GM12878 (cell line): ENCODE measurements at regions not wholly inside any gene's neighbourhood (a gene's known extent, or its start where the extent isn't known, plus 50 kb on each side); places are given as distances from the start of the nearest gene placed in this dataset.

Source experiments
- ATAC-seq: fragments of 200-7000 bp; cut with Tn5 transposase; 3 replicates; pipeline ENCODE4 v1.9.1; 2020; ENCODE audit warnings: mild to moderate bottlenecking, moderate library complexity
- BruUV-seq: library from RNA; stranded (reverse); fragments of 400-500 nt; replicated peaks from 2 replicates; lab custom pipeline; 2021; lab: Mats Ljungman, UMichigan
- CTCF ChIA-PET: fragments of 300-600 bp; sonication (Branson Sonifier 250); formaldehyde crosslinking; extraction: SDS; loops from one replicate; lab custom pipeline; 2021; ENCODE audit warnings: inconsistent platforms; lab: Yijun Ruan, JAX
- POLR2A ChIA-PET: fragments of 350-600 bp; formaldehyde crosslinking; extraction: SDS; loops from one replicate; lab custom pipeline; 2021; ENCODE audit warnings: inconsistent platforms; lab: Charles Lee
- RAD21 ChIA-PET: fragments of 300-600 bp; sonication (Branson Sonifier 250); formaldehyde crosslinking; loops from one replicate; lab custom pipeline; 2023; ENCODE audit warnings: antibody characterized with exemption; ENCODE audit not compliant: unreplicated experiment; lab: Charles Lee
- SMC1A ChIA-PET: fragments of 300-600 bp; sonication (Branson Sonifier 250); formaldehyde crosslinking; loops from one replicate; lab custom pipeline; 2023; ENCODE audit not compliant: unreplicated experiment, uncharacterized antibody; lab: Charles Lee
- DNase-seq: peaks from one replicate; pipeline ENCODE4 v3.0.0-alpha.2; 2011; ENCODE audit warnings: low read depth, low spot score
- FAIRE-seq: peaks from 3 replicates; lab custom pipeline; 2011; peaks lifted over from hg19 to GRCh38; lab: Jason Lieb, UNC
- H2AFZ ChIP-seq: 2 replicates; pipeline ENCODE4 v1.6.0; 2011; ENCODE audit warnings: low read depth, low read length, control low read depth; ENCODE audit not compliant: control insufficient read depth
- H3K27ac ChIP-seq: 2 replicates; pipeline ENCODE4 v1.5.1; 2011; ENCODE audit warnings: control low read depth; ENCODE audit not compliant: control insufficient read depth, insufficient read depth
- H3K27me3 ChIP-seq, 2 experiments: replicated peaks in 1 of 2; 2 replicates each; pipeline versions ENCODE4 v1.6.0 to v1.6.1; 2011; ENCODE audit warnings: low read length in 1 of 2; ENCODE audit not compliant: control insufficient read depth in 2 of 2, insufficient read depth in 2 of 2
- H3K36me3 ChIP-seq, 2 experiments: 2 replicates each; pipeline ENCODE4 v1.5.1; 2011; ENCODE audit warnings: low read length in 1 of 2; ENCODE audit not compliant: control insufficient read depth in 2 of 2, insufficient read depth in 2 of 2
- H3K4me1 ChIP-seq: 2 replicates; pipeline ENCODE4 v1.6.1; 2011; ENCODE audit warnings: mild to moderate bottlenecking, low read length, moderate library complexity, mixed read lengths; ENCODE audit not compliant: control insufficient read depth, insufficient read depth
- H3K4me2 ChIP-seq: 2 replicates; pipeline ENCODE4 v1.6.0; 2011; ENCODE audit warnings: control low read depth; ENCODE audit not compliant: control insufficient read depth, insufficient read depth
- H3K4me3 ChIP-seq: fragments of 200-600 bp; sonication (generic); 2 replicates; pipeline ENCODE4 v1.5.1; 2016
- H3K79me2 ChIP-seq: 2 replicates; pipeline ENCODE4 v1.6.0; 2011; ENCODE audit warnings: low read length; ENCODE audit not compliant: control insufficient read depth, insufficient read depth
- H3K9ac ChIP-seq: 2 replicates; pipeline ENCODE4 v1.8.0; 2011; ENCODE audit warnings: low read length, control low read depth, mixed read lengths; ENCODE audit not compliant: control insufficient read depth, insufficient read depth
- H3K9me3 ChIP-seq: replicated peaks from 3 replicates; pipeline ENCODE4 v1.5.1; 2011; ENCODE audit warnings: mild to moderate bottlenecking, low read length; ENCODE audit not compliant: control insufficient read depth, insufficient read depth
- H4K20me1 ChIP-seq: 2 replicates; pipeline ENCODE4 v1.6.0; 2011; ENCODE audit not compliant: control insufficient read depth, insufficient read depth
- BRCA1 ChIP-seq: IDR thresholded peaks from 2 replicates; pipeline ENCODE4 v1.6.1; 2011; ENCODE audit warnings: low read depth, low read length, improper control_type of control experiment
- CBFB ChIP-seq: IDR thresholded peaks from 2 replicates; pipeline ENCODE4 v1.6.1; 2016; ENCODE audit warnings: antibody characterized with exemption, low read depth
- ETV6 ChIP-seq, 2 experiments: fragments of 450-650 bp in 1 of 2; IDR thresholded peaks in 1 of 2; conservative IDR thresholded peaks in 1 of 2; 2 replicates each; pipeline ENCODE4 v1.6.1; 2014; ENCODE audit warnings: antibody characterized with exemption in 1 of 2, borderline replicate concordance in 1 of 2, low read depth in 1 of 2, mild to moderate bottlenecking in 1 of 2, moderate library complexity in 1 of 2
- GABPA ChIP-seq: IDR thresholded peaks from 2 replicates; pipeline ENCODE4 v1.6.1; 2014; ENCODE audit warnings: antibody characterized with exemption, low read depth, mild to moderate bottlenecking, inconsistent platforms
- IKZF2 ChIP-seq, 2 experiments: fragments of 450-650 bp; IDR thresholded peaks; 2 replicates each; pipeline ENCODE4 v1.6.1; 2017; ENCODE audit warnings: mild to moderate bottlenecking in 2 of 2, moderate library complexity in 2 of 2
- KDM1A ChIP-seq: fragments of 200-600 bp; sonication (generic); IDR thresholded peaks from 2 replicates; pipeline ENCODE4 v1.6.1; 2016; ENCODE audit warnings: borderline replicate concordance
- MTA2 ChIP-seq: fragments of 450-650 bp; IDR thresholded peaks from 2 replicates; pipeline ENCODE4 v1.6.1; 2016; ENCODE audit warnings: low read depth, mild to moderate bottlenecking, moderate library complexity
- NR2F1 ChIP-seq: fragments of 450-650 bp; conservative IDR thresholded peaks from 2 replicates; pipeline ENCODE4 v1.6.1; 2017; ENCODE audit warnings: mild to moderate bottlenecking
- STAT3 ChIP-seq: IDR thresholded peaks from 2 replicates; pipeline ENCODE4 v1.6.1; 2011; ENCODE audit warnings: low read depth, low read length, improper control_type of control experiment
- ZBED1 ChIP-seq: IDR thresholded peaks from 2 replicates; pipeline ENCODE4 v1.6.1; 2016; ENCODE audit warnings: borderline replicate concordance
- in situ Hi-C: fragments of 300-500 bp; cut with MboI; formaldehyde crosslinking; loops from 9 replicates; pipeline ENCODE4 v1.14.3; 2018; ENCODE audit warnings: mixed read lengths
- intact Hi-C: fragments of 100-400 bp; cut with micrococcal nuclease; formaldehyde crosslinking; loops from one replicate; pipeline ENCODE4 v1.14.2; 2022; ENCODE audit not compliant: unreplicated experiment

DNA sequence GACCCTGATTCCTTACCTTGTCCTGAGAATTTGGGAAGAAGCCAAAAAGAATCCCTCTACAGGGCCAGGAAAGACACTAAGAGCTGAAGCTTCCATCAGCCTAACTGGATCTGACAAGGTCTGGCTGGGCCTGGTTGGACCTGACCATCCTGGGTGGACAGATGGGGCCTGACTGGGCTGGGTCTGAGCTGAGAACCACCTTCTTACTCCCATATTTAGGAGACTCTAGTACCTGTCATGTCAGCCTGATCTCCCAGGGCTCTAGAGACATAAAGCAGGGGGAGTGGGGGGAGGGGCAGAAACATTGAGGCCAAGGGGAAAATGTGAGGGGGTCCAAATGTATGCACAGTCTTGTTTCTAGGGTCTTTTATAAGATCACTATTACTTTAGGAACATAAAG is 129.9 kb downstream of the BUD13 start:
- POLR2A ChIA-PET: no interaction called here
- BruUV-seq: no TSS peak
- in situ Hi-C loops: no loop called here
- RAD21 ChIA-PET: interaction anchor here (0.8 to 1.6 kb wide), 2 partner anchors 48 to 129 kb away, joined by 3 to 6 read pairs; no protein-coding TSS in a partner anchor
- FAIRE-seq (no peak), DNase-seq (no peak), ATAC-seq (no peak)
- Histone ChIP-seq H3K4me1 (no peaks in the 10 kb centered on the region), H3K4me2 (no peak overlapping the region), H3K9ac (no peak overlapping the region), H3K36me3 (no peaks in the 10 kb centered on the region), H4K20me1 (no peaks in the 10 kb centered on the region), H3K4me3 (no peak overlapping the region), H3K27me3 (no peaks in the 10 kb centered on the region), H3K27ac (no peak overlapping the region), H3K79me2 (no peaks in the 10 kb centered on the region), H2AFZ (no peak overlapping the region), H3K9me3 (no peaks in the 10 kb centered on the region)
- SMC1A ChIA-PET: interaction anchor here (1.5 kb wide), 1 partner anchor 188 kb away, joined by 4 read pairs; no protein-coding TSS in a partner anchor
- no peak for TF ChIP-seq CBFB
- no peak for TF ChIP-seq ETV6 (conservative IDR thresholded peaks at IDR 0.05 in 1 of 2, IDR thresholded peaks at IDR 0.05 in 1 of 2; ENCODE audit: borderline replicate concordance in 1 of 2, low read depth in 1 of 2)
- no peak for TF ChIP-seq STAT3
- TF ChIP-seq BRCA1: no peak
- no peak for TF ChIP-seq GABPA
- TF ChIP-seq ZBED1: no peak
- no peak for TF ChIP-seq MTA2
- no peak for TF ChIP-seq NR2F1
- TF ChIP-seq IKZF2 (IDR thresholded peaks at IDR 0.05): no peak
- no peak for TF ChIP-seq KDM1A
- CTCF ChIA-PET: interaction anchor here (0.6 to 3.3 kb wide), 7 partner anchors 10 to 1446 kb away, joined by 3 to 19 read pairs (median 3); no protein-coding TSS in a partner anchor
- intact Hi-C loops: loop anchor here (5.0 kb wide), 1 partner anchor 191 kb away; no protein-coding TSS in a partner anchor
